K562 (cell line): ENCODE measurements at regions not wholly inside any gene's neighbourhood (a gene's known extent, or its start where the extent isn't known, plus 50 kb on each side); places are given as distances from the start of the nearest gene placed in this dataset.

Source experiments
- HLTF ChIP-seq: fragments of 450-650 bp; IDR thresholded peaks from 2 replicates; pipeline ENCODE4 v1.6.1; 2016
- HMGN3 ChIP-seq: IDR thresholded peaks from 2 replicates; pipeline ENCODE4 v1.6.1; 2011; ENCODE audit warnings: borderline replicate concordance, low read depth, mild to moderate bottlenecking, mixed read lengths, low read length; ENCODE audit not compliant: insufficient read length; ENCODE audit errors: extremely low read depth
- MED1 ChIP-seq: sonication (generic); formaldehyde crosslinking; IDR thresholded peaks from 2 replicates; pipeline ENCODE4 v1.8.1; 2023; ENCODE audit warnings: missing genetic modification reagents, borderline replicate concordance
- NCOR1 ChIP-seq: fragments of 450-650 bp; IDR thresholded peaks from 2 replicates; pipeline ENCODE4 v1.6.1; 2016; ENCODE audit warnings: mild to moderate bottlenecking, moderate library complexity
- RBM22 ChIP-seq: fragments of 200-400 bp; formaldehyde crosslinking; IDR thresholded peaks from 2 replicates; pipeline ENCODE4 v1.6.1; 2018; ENCODE audit warnings: low read length, low read depth; ENCODE audit not compliant: poor library complexity, severe bottlenecking
- SMAD1 ChIP-seq: fragments of 150-350 bp; IDR thresholded peaks from 2 replicates; pipeline ENCODE4 v1.6.1; 2014; ENCODE audit warnings: low read length, low read depth; ENCODE audit not compliant: partially characterized antibody
- SNIP1 ChIP-seq: fragments of 450-650 bp; IDR thresholded peaks from 2 replicates; pipeline ENCODE4 v1.7.1; 2017; ENCODE audit warnings: low read depth, mild to moderate bottlenecking
- TCF3 ChIP-seq: sonication (generic); formaldehyde crosslinking; IDR thresholded peaks from 2 replicates; pipeline ENCODE4 v1.4.0; 2020; ENCODE audit warnings: mild to moderate bottlenecking, missing genetic modification reagents
- WHSC1 ChIP-seq: IDR thresholded peaks from one replicate; pipeline ENCODE4 v1.6.1; 2012; ENCODE audit warnings: low read length, control low read depth, inconsistent platforms
- TF ChIP-seq, protein P1 (sequence below): IDR thresholded peaks from 2 replicates; pipeline ENCODE4 v1.6.1; 2012; ENCODE audit warnings: low read depth, low read length, improper control_type of control experiment, borderline replicate concordance
- TF ChIP-seq, protein P2 (sequence below): sonication (generic); formaldehyde crosslinking; IDR thresholded peaks from 2 replicates; pipeline ENCODE4 v1.8.1; 2023; ENCODE audit warnings: mild to moderate bottlenecking, missing genetic modification reagents
- TF ChIP-seq, protein P3 (sequence below), 2 experiments: fragments of 150-350 bp in 1 of 2; IDR thresholded peaks; 2 replicates each; pipeline ENCODE4 v1.6.1; 2012 to 2016; ENCODE audit warnings: low read depth in 2 of 2, low read length in 2 of 2, mild to moderate bottlenecking in 1 of 2, moderate library complexity in 1 of 2

DNA sequence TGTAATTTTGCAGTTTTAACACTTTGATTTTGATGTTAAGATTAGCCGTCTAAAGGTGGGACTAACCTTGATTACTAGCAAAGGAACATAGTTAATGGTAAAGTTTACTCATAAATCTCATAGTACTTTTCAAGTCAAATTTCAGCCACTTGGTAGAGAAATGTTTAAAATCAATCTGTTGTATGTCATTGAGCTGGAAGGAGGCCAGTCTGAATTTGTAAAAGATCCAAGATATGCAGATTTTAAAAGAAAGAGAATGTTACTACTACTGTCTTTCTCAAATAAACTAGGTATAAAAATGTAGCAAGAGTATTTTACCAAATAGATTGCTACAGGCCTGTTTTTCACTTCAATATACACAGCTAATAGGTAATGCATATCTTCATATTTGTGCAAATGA is 600.8 kb upstream of the SEL1L start (continued):
- TF ChIP-seq, protein P1, sequence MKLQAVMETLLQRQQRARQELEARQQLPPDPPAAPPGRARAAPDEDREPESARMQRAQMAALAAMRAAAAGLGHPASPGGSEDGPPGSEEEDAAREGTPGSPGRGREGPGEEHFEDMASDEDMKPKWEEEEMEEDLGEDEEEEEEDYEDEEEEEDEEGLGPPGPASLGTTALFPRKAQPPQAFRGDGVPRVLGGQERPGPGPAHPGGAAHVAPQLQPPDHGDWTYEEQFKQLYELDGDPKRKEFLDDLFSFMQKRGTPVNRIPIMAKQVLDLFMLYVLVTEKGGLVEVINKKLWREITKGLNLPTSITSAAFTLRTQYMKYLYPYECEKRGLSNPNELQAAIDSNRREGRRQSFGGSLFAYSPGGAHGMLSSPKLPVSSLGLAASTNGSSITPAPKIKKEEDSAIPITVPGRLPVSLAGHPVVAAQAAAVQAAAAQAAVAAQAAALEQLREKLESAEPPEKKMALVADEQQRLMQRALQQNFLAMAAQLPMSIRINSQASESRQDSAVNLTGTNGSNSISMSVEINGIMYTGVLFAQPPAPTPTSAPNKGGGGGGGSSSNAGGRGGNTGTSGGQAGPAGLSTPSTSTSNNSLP = no peak
- no peak for TF ChIP-seq SMAD1
- TF ChIP-seq HMGN3 = no peak
- TF ChIP-seq HLTF = no peak
- no peak for TF ChIP-seq NCOR1
- TF ChIP-seq RBM22 = no peak
- no peak for TF ChIP-seq MED1
- TF ChIP-seq TCF3 (CRISPR knock-in tag) = no peak
- TF ChIP-seq, protein P2, sequence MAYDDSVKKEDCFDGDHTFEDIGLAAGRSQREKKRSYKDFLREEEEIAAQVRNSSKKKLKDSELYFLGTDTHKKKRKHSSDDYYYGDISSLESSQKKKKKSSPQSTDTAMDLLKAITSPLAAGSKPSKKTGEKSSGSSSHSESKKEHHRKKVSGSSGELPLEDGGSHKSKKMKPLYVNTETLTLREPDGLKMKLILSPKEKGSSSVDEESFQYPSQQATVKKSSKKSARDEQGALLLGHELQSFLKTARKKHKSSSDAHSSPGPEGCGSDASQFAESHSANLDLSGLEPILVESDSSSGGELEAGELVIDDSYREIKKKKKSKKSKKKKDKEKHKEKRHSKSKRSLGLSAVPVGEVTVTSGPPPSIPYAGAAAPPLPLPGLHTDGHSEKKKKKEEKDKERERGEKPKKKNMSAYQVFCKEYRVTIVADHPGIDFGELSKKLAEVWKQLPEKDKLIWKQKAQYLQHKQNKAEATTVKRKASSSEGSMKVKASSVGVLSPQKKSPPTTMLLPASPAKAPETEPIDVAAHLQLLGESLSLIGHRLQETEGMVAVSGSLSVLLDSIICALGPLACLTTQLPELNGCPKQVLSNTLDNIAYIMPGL = no peak
- TF ChIP-seq SNIP1 = no peak
- TF ChIP-seq, protein P3, sequence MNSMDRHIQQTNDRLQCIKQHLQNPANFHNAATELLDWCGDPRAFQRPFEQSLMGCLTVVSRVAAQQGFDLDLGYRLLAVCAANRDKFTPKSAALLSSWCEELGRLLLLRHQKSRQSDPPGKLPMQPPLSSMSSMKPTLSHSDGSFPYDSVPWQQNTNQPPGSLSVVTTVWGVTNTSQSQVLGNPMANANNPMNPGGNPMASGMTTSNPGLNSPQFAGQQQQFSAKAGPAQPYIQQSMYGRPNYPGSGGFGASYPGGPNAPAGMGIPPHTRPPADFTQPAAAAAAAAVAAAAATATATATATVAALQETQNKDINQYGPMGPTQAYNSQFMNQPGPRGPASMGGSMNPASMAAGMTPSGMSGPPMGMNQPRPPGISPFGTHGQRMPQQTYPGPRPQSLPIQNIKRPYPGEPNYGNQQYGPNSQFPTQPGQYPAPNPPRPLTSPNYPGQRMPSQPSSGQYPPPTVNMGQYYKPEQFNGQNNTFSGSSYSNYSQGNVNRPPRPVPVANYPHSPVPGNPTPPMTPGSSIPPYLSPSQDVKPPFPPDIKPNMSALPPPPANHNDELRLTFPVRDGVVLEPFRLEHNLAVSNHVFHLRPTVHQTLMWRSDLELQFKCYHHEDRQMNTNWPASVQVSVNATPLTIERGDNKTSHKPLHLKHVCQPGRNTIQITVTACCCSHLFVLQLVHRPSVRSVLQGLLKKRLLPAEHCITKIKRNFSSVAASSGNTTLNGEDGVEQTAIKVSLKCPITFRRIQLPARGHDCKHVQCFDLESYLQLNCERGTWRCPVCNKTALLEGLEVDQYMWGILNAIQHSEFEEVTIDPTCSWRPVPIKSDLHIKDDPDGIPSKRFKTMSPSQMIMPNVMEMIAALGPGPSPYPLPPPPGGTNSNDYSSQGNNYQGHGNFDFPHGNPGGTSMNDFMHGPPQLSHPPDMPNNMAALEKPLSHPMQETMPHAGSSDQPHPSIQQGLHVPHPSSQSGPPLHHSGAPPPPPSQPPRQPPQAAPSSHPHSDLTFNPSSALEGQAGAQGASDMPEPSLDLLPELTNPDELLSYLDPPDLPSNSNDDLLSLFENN (IDR thresholded peaks at IDR 0.05; ENCODE audit: low read depth in 2 of 2, low read length in 2 of 2) = no peak
- TF ChIP-seq WHSC1 = no peak
